Progenitor cell of endocrine pancreas (in vitro differentiated cells): ENCODE measurements at regions not wholly inside any gene's neighbourhood (a gene's known extent, or its start where the extent isn't known, plus 50 kb on each side); places are given as distances from the start of the nearest gene placed in this dataset.

ENCODE experiments used
- DNase-seq: peaks from one replicate; pipeline ENCODE4 v3.0.0; 2021; ENCODE audit warnings: low spot score; ENCODE audit not compliant: unreplicated experiment
- H3K27ac Mint-ChIP-seq: 2 replicates; pipeline ENCODE4 v1.8.0; 2021; ENCODE audit warnings: mild to moderate bottlenecking, moderate library complexity, mixed read lengths
- H3K27me3 Mint-ChIP-seq: 2 replicates; pipeline ENCODE4 v1.8.0; 2021; ENCODE audit warnings: mixed read lengths
- H3K36me3 Mint-ChIP-seq: 2 replicates; pipeline ENCODE4 v1.8.0; 2022; ENCODE audit warnings: mixed read lengths; ENCODE audit not compliant: insufficient read depth
- H3K4me1 Mint-ChIP-seq: 2 replicates; pipeline ENCODE4 v1.8.0; 2021; ENCODE audit warnings: low read depth, mixed read lengths
- H3K4me3 Mint-ChIP-seq: 2 replicates; pipeline ENCODE4 v1.8.0; 2021; ENCODE audit warnings: low read depth, mild to moderate bottlenecking, moderate library complexity, mixed read lengths
- H3K9me3 Mint-ChIP-seq: 2 replicates; pipeline ENCODE4 v1.8.0; 2021; ENCODE audit warnings: low read depth, mixed read lengths
- CTCF ChIP-seq: fragments of 200-600 bp; sonication (generic); IDR thresholded peaks from one replicate; pipeline ENCODE4 v1.5.0; 2021; ENCODE audit warnings: antibody characterized with exemption, mild to moderate bottlenecking; ENCODE audit not compliant: unreplicated experiment

- Mint-ChIP-seq H3K4me1 (peaks cover 15% of the 10 kb centered on the region), H3K27ac (no peak overlapping the region), H3K4me3 (no peak overlapping the region), H3K36me3 (no peaks in the 10 kb centered on the region), H3K9me3 (no peaks in the 10 kb centered on the region), H3K27me3 (peaks cover 52% of the 10 kb centered on the region)
- no peak for TF ChIP-seq CTCF
- no peak for DNase-seq
Observed at GRCh38 chr10:78454123-78454645, 420.5 kb downstream of the RPS24 start.

- Mint-ChIP-seq H3K9me3 (no peaks in the 10 kb centered on the region), H3K4me3 (no peak overlapping the region), H3K27me3 (peaks cover 47% of the 10 kb centered on the region), H3K4me1 (peaks cover 19% of the 10 kb centered on the region), H3K36me3 (no peaks in the 10 kb centered on the region), H3K27ac (no peak overlapping the region)
- no peak for DNase-seq
- no peak for TF ChIP-seq CTCF
Observed at GRCh38 chr10:78455236-78455635, 421.6 kb downstream of the RPS24 start.

GRCh38 chr10:78455811-78456210 lies 422.1 kb downstream of the RPS24 start:
- Mint-ChIP-seq H3K27me3 (peaks cover 47% of the 10 kb centered on the region), H3K36me3 (no peaks in the 10 kb centered on the region), H3K27ac (no peak overlapping the region), H3K9me3 (no peaks in the 10 kb centered on the region), H3K4me1 (peaks cover 21% of the 10 kb centered on the region), H3K4me3 (no peak overlapping the region)
- TF ChIP-seq CTCF = no peak
- no peak for DNase-seq

- Mint-ChIP-seq H3K36me3 (no peaks in the 10 kb centered on the region), H3K27me3 (peaks cover 43% of the 10 kb centered on the region), H3K4me1 (peaks cover 17% of the 10 kb centered on the region), H3K27ac (no peak overlapping the region), H3K4me3 (no peak overlapping the region), H3K9me3 (no peaks in the 10 kb centered on the region)
- no peak for TF ChIP-seq CTCF
- no peak for DNase-seq
Observed at GRCh38 chr10:78456649-78457400, 423.2 kb downstream of the RPS24 start.

GRCh38 chr10:78457804-78458482 lies 424.3 kb downstream of the RPS24 start:
- Mint-ChIP-seq H3K36me3 (no peaks in the 10 kb centered on the region), H3K4me1 (peaks cover 17% of the 10 kb centered on the region), H3K27me3 (peaks cover 39% of the 10 kb centered on the region), H3K9me3 (no peaks in the 10 kb centered on the region), H3K4me3 (no peak overlapping the region), H3K27ac (no peak overlapping the region)
- DNase-seq = no peak
- no peak for TF ChIP-seq CTCF
